AG20443 (cell line): ENCODE measurements at regions not wholly inside any gene's neighbourhood (a gene's known extent, or its start where the extent isn't known, plus 50 kb on each side); places are given as distances from the start of the nearest gene placed in this dataset.
"Not testable (repeated sequence)": the region's sequence is repeated elsewhere in the genome, so short reads cannot be mapped to it uniquely, and the experiment has no call there.

Source experiments
- DNase-seq: peaks from one replicate; pipeline ENCODE4 v3.0.0; 2012; ENCODE audit warnings: low spot score, mixed read lengths

DNA sequence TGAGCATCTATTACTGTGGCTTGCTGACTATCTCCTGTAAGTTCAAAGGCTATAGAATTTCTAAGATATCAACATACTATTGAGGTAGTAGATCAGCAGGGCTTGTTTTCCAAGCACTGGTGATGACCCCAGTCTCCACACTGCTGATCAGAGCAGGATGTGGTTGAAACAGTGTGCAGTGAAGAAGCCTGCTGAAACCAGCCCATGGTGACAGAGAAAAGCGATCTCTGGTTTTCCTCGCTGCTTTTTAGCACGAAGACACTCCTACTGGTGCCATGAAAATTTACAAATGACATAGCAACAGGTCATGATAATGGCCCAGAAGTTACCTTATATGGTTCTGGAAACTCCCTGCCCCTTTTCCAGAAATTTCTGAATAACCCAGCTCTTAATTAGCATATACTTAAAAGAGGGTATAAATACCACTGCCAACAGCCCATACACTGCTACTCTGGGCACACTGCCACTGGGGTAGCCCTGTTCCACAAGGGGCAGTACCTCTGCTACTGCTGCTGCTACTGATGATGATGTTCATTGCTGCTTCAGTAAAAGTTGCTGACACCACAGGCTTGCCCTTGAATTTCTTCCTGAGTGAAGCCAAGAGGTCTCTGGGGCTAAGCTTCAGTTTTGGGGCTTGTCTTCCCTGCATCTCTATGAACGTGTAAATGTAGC is 1689.5 kb upstream of the PCDH10 start:
- no peak for DNase-seq

- no peak for DNase-seq
These were observed 1678.7 kb upstream of the PCDH10 start for GRCh38 chr4:131470360-131470759.

- DNase-seq, result no peak
These were observed 1660.3 kb upstream of the PCDH10 start for GRCh38 chr4:131488772-131489171.

DNA sequence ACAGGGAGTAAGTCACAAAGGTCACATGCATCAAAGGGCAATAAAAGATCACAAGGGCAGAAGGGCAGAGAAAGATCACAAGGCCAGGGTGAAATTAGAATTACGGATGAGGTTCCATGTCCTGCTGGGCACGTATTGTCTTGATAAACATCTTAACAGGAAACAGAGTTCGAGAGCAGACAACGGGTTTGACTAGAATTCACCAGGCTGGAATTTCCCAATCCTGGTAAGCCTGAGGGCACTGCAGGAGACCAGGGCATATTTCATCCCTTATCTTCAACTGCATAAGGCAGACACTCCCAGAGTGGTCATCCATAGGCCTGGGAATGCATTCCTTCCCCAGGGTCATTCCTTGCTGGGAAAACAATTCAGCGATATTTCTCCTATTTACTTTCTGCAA is 1652.9 kb upstream of the PCDH10 start:
- DNase-seq, result not testable (repeated sequence)

GRCh38 chr4:131499141-131499873 is 1649.8 kb upstream of the PCDH10 start:
- no peak for DNase-seq

GRCh38 chr4:131509521-131509920 is 1639.6 kb upstream of the PCDH10 start:
- no peak for DNase-seq

- no peak for DNase-seq
These were observed 1622.4 kb upstream of the PCDH10 start for GRCh38 chr4:131526686-131527085.

DNA sequence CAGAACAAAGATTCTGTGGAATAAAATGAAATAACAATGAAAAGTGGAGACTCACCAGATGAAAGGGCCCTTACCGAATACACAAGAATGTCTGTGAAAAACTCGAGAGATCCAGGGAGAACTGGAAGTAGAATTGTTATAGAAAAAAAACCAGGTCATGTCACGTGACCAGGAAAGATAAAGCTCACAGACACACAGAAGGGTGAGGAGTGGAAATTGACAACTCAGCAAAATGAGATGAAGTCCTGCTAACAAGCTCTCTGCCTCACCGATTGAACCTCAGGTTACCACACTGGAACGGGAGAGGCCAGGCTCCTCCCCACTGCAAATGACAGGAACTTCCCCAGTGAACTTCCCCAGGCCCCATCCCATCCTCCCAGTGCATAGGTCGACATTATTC is 1618.0 kb upstream of the PCDH10 start:
- no peak for DNase-seq

GRCh38 chr4:131534944-131535645 is 1614.0 kb upstream of the PCDH10 start:
- no peak for DNase-seq

GRCh38 chr4:131540256-131540655 is 1608.8 kb upstream of the PCDH10 start:
- no peak for DNase-seq

DNA sequence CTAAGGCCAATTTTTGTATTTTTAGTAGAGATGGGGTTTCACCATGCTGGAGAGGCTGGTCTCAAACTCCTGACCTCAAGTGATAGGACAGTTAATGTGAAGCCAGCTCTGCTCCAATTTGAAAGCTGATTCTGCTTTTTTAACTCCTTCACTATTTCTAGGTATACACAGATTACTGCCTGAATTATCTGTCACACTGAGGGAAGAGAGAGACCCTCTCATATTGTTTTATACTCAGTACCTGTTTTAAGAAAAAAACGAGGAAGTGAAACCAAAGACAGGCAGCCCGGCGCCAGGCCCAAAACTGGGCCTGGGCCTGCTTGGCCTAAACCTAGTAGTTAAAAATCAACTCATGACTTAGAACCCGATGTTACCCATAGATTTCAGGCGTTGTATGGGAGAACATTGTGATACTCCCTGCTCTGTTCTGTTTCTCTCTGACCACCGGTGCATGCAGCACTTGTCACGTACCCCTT is 1601.5 kb upstream of the PCDH10 start:
- DNase-seq, result no peak

DNA sequence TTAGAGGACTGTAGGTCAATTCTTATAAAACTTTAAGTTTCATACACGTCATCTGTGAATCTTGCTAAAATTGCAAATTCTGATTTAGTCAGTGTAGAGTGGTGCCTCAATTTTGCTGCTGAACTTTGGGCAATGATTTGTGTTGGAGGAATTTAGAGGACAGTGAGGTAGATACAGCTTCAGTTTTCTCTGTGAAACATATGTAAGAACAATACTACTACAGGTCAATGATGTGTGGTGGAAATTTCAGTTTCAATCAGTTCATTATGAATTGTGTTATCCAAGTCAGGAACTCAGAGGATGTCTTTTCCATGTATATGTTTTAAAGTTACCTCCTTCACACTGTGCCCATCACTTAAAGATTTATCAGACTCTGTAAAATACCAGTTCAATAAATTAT is 1597.8 kb upstream of the PCDH10 start:
- DNase-seq, result no peak

- DNase-seq, result no peak
These were observed 1583.1 kb upstream of the PCDH10 start for GRCh38 chr4:131566026-131566425.

DNA sequence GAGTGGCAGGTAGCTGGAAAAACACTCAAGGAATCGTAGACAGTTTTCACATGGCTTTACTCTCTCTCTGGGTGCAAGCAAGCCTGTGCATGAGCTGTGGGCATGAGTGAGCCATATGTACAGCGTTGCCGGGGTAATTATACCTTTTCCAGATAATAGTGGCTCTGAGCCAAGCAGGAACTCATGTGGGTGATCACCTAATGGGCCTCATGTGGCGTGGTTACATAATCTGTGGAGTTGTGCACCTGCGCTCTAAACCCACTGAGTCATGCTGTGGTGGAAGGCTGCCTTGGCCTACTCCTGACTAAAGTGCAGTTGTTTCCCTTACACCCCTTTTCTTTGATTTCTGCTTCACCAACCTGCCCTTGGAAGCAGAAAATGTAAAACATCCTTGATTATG is 1564.5 kb upstream of the PCDH10 start:
- DNase-seq, result no peak

- DNase-seq, result no peak
These were observed 1554.0 kb upstream of the PCDH10 start for GRCh38 chr4:131595140-131595539.

- no peak for DNase-seq
These were observed 1545.4 kb upstream of the PCDH10 start for GRCh38 chr4:131603705-131604104.

- DNase-seq, result no peak
These were observed 1540.1 kb upstream of the PCDH10 start for GRCh38 chr4:131609039-131609438.

- not testable (repeated sequence) for DNase-seq
These were observed 1538.6 kb upstream of the PCDH10 start for GRCh38 chr4:131610517-131610916.

DNA sequence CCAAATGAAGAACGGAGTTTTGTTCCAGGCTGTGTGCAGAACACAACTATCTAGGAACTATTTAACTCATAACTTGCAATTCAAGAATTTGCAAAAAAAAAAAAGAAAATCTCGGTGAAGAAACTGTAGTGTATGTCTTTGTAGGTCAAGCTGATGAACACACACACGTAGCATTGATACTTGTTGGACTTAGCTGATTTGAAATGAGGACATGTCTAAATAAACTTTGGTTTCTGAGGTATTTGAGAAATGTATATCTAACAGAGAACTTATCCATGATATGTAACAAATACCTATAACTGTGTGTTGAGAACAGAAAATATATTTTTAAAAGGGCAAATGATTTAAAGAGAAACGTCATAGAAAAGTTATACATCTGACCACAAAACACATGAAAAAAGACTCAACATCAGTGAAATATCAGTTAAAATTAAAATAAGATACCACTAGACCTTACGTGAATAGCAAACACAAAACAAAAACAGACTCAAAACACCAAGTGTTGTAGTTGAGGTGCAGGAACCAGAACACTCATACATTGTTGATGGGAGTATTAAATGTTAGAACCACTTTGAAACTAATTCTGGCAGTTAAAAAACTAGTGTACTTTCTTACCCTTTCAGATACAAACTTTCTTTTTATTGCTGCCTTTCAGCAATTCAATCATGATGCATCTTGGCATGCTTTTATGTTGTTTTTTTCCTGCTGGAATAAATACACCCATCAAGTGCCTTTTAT is 1535.8 kb upstream of the PCDH10 start:
- no peak for DNase-seq

DNA sequence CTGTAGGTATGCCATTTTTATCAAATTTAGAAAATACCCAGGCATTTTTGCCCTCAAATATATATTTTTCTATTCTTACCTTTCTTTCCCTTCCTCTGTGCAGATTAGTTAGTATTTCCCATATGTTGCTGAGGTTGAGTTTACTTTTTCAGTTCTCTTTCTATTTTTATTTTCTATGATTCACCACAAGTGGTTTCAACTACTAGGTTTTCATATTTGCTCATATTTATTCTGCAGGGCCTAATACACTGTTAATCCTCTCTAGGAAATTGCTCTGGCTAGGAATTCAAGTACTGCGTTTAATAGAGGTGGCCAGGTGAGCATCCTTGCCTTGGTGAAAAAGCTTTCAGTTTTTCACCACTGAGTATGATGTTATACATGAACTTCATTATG is 1535.3 kb upstream of the PCDH10 start:
- no peak for DNase-seq

- DNase-seq, result no peak
These were observed 1516.2 kb upstream of the PCDH10 start for GRCh38 chr4:131632877-131633276.

GRCh38 chr4:131635191-131635590 is 1513.9 kb upstream of the PCDH10 start:
- DNase-seq, result no peak
